ENCODE measurements at regions not wholly inside any gene's neighbourhood (a gene's known extent, or its start where the extent isn't known, plus 50 kb on each side); places are given as distances from the start of the nearest gene placed in this dataset.
"Not testable (repeated sequence)": the region's sequence is repeated elsewhere in the genome, so short reads cannot be mapped to it uniquely, and the experiment has no call there.

- DNase-seq: no peak
Observed at GRCh38 chr14:106026026-106026425, 499.6 kb downstream of the TMEM121 start.

- not testable (repeated sequence) for DNase-seq
Observed at GRCh38 chr14:106027759-106028158, 501.4 kb downstream of the TMEM121 start.

GRCh38 chr14:106029959-106030358 is 503.6 kb downstream of the TMEM121 start:
- no peak for DNase-seq

- no peak for DNase-seq
Observed at GRCh38 chr14:106037380-106037779, 511.0 kb downstream of the TMEM121 start.

- no peak for DNase-seq
Observed at GRCh38 chr14:106038263-106038662, 511.9 kb downstream of the TMEM121 start.

GRCh38 chr14:106039400-106039799 is 513.0 kb downstream of the TMEM121 start:
- DNase-seq: peak in 1 of 2 experiments; percentile 30

- DNase-seq: no peak
Observed at GRCh38 chr14:106044515-106044914, 518.1 kb downstream of the TMEM121 start.

GRCh38 chr14:106044949-106045596 is 518.7 kb downstream of the TMEM121 start:
- DNase-seq: peak; percentile 44 to 64

GRCh38 chr14:106051796-106052195 is 525.4 kb downstream of the TMEM121 start:
- no peak for DNase-seq

GRCh38 chr14:106055289-106055688 is 528.9 kb downstream of the TMEM121 start:
- DNase-seq: no peak

GRCh38 chr14:106058342-106058741 is 532.0 kb downstream of the TMEM121 start:
- no peak for DNase-seq

- no peak for DNase-seq
Observed at GRCh38 chr14:106060276-106060975, 534.0 kb downstream of the TMEM121 start.

- peak in 1 of 2 experiments; percentile 38 for DNase-seq
Observed at GRCh38 chr14:106061877-106062500, 535.6 kb downstream of the TMEM121 start.

GRCh38 chr14:106062502-106063272 is 536.3 kb downstream of the TMEM121 start:
- DNase-seq: no peak

GRCh38 chr14:106067935-106068334 is 541.6 kb downstream of the TMEM121 start:
- DNase-seq: no peak

- DNase-seq: no peak
Observed at GRCh38 chr14:106069804-106070625, 543.6 kb downstream of the TMEM121 start.

- no peak for DNase-seq
Observed at GRCh38 chr14:106080922-106081321, 554.5 kb downstream of the TMEM121 start.

GRCh38 chr14:106081721-106082120 is 555.3 kb downstream of the TMEM121 start:
- not testable (repeated sequence) for DNase-seq

- DNase-seq: no peak
Observed at GRCh38 chr14:106083082-106083481, 556.7 kb downstream of the TMEM121 start.

GRCh38 chr14:106087837-106088236 is 561.5 kb downstream of the TMEM121 start:
- no peak for DNase-seq

GRCh38 chr14:106088860-106089259 is 562.5 kb downstream of the TMEM121 start:
- DNase-seq: not testable (repeated sequence)

GRCh38 chr14:106094654-106095189 is 568.3 kb downstream of the TMEM121 start:
- no peak for DNase-seq
